ENCODE measurements at regions not wholly inside any gene's neighbourhood (a gene's known extent, or its start where the extent isn't known, plus 50 kb on each side); places are given as distances from the start of the nearest gene placed in this dataset.
A peak's percentile ranks its signal among the peaks of the same experiment; 100 is the strongest.

DNA sequence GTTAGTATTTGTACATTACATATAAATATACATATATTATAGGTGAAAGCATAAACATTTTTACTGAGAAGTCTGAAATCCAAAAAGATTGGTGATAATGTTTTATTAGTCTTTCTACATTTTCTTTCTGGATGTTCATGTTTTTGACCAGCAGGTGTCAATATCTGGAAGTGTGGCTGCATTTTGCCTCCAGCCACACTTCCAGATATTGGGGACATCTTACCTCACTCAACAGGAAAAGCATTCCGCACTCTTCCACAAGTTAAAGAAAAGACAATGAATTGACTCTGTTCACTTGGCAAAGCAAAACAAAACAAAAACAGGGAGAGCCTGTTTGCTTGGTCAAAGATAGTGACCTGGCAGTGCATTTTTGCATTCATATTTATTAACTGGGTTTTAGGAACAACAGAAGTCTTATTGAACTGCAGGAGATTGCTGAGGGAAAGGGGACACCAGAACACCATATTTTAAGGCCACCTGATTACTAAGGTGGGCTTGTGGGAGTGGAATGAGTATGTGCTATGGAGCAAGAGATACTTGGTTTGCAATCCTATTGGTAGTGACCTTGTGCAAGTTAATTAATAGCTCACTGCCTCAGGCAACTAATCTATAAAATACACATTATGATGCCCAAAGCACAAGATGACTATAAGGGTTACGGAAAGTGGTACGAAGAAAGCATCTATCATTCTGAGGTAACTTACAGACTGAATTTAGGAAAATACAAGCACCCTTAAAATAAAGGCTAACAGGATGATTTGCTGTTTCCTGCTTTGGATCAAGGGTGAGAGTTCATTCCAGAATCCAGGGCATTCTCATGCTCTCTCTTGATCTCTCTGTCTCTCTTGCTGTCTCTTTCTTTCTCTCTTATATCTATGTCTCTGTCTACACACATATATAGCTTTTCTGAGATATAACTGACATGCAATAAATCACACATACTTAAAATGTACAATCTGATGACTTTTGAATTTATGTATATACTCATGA is 389.9 kb upstream of the EMCN start:
- TF ChIP-seq CTCF (IDR thresholded peaks at IDR 0.05; ENCODE audit: extremely low read depth in 1 of 2, insufficient read depth in 1 of 2, low read depth in 1 of 2, low read length in 2 of 2) = peak; percentile 21 to 40
- TF ChIP-seq EZH2 (IDR thresholded peaks at IDR 0.05; ENCODE audit: borderline replicate concordance, low read depth, low read length, severe bottlenecking) = no peak
- no peak for TF ChIP-seq POLR2AphosphoS5 (IDR thresholded peaks at IDR 0.05; ENCODE audit: insufficient read depth, low read depth, low read length)
- TF ChIP-seq POLR2A (IDR thresholded peaks at IDR 0.05; ENCODE audit: low read depth, low read length) = no peak
- no peak for TF ChIP-seq MAX (IDR thresholded peaks at IDR 0.05; ENCODE audit: insufficient read depth, insufficient read length)
- TF ChIP-seq MYC (IDR thresholded peaks at IDR 0.05; ENCODE audit: low read depth, low read length) = no peak

All from endothelial cell of umbilical vein (primary cell).